HG03045 (cell line): ENCODE measurements at regions not wholly inside any gene's neighbourhood (a gene's known extent, or its start where the extent isn't known, plus 50 kb on each side); places are given as distances from the start of the nearest gene placed in this dataset.

Experiments used
- ATAC-seq: cut with Tn5 transposase; IDR thresholded peaks from one replicate; pipeline ENCODE4 v1.9.1; 2021; ENCODE audit warnings: mild to moderate bottlenecking, moderate library complexity; ENCODE audit not compliant: unreplicated experiment

- no peak for ATAC-seq
Measured at GRCh38 chr2:18841248-18842150, 252.1 kb upstream of the NT5C1B start.

- no peak for ATAC-seq
Measured at GRCh38 chr2:18837240-18837639, 247.9 kb upstream of the NT5C1B start.

DNA sequence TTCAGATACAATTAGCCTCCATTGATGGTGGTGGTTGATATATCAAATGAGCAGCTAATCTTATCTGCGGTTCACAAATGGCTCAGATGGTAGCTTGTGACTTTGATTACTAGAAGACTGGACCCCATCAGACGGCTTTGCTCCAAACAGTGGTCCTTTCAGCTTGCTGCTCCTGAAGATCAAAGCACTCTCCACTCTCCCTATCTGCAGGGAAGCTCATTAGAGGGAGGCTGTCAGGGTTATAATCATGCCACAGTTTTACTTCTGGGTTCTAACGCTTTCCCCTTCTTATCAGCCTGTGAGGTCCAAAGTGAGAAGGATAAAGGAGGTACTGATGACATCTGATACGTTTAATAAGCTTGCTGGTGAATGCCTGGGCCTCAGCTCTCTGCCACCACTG, 247.1 kb upstream of the NT5C1B start:
- ATAC-seq, result no peak

- no peak for ATAC-seq
Measured at GRCh38 chr2:18835787-18836186, 246.4 kb upstream of the NT5C1B start.

DNA sequence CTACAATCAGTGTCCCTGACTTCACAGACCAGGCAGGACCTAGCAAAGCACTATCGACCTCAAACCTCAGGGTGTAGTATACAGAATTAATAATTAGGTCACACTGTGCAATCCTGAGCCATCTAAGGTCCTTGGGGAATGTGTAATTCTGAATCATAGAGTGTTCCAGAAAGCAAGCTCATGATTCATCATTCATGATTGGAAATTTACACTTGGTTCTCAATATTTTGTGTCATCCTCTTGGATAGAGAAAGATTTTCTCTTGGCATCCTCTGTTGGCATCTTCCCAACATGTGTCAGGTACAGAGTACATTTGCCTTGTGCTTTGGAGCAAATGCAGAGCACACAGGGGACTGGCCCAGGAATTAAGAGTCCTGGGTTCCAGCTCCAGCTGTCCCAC, 245.0 kb upstream of the NT5C1B start:
- ATAC-seq, result no peak

DNA sequence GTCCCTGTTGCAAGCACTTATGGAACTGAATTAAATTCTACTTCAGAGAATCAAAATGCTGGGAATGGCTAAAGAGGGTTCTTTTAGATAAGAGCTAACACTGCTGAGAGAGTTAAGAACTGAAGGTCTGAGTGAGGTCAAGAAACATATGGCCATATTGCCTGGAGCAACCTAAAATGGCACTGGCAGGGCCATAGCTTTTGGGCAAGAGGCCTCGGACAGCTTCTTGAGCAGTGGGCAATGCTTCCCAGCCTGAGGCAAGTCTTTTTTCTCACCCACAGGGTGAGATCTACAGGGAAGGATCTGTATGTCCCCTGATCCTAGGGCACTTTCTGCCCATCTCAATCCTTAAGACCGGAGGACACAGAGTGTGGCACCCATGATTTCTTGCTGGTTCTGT, 244.6 kb upstream of the NT5C1B start:
- no peak for ATAC-seq

- ATAC-seq, result no peak
Measured at GRCh38 chr2:18831916-18832510, 242.6 kb upstream of the NT5C1B start.

GRCh38 chr2:18830962-18831361, 241.6 kb upstream of the NT5C1B start:
- ATAC-seq, result no peak

DNA sequence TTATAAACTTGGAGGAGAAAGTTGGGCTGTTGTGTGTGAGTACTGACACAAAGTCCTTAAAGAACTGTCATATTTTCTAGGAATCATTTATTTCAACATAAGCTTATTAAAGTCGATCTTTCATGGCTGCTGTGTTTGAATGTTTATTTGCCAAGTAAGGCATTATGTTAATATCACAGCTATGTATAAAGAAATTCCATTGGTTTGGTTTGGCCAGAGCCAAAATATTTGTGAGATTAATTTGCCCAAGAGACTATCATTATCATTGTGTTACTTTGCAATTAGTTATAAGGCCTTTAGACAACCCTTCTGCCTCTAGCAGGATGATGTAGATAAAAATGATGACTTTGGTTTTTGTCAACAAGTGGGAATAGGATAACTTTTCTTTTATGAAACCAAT, 240.6 kb upstream of the NT5C1B start:
- no peak for ATAC-seq

GRCh38 chr2:18829251-18829902, 240.0 kb upstream of the NT5C1B start:
- no peak for ATAC-seq

DNA sequence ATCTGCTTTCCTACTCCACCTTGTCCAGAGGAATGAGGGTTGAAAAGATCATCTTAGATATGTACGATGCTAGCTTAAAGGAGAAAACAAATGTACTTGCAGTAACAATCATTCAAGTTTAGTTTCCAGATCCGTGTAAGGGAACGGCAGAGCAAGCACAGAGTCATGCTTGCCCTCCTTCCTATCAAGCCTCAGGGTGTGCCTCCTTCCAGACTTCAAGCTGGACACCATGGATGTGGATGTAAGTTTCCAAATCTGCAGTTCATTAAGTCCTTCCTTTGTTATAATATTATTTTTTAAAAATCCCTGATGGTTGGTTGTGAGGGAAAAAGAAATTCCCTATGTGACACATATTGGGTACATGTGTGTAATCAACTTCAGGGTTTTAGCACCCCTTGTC, 238.9 kb upstream of the NT5C1B start:
- ATAC-seq, result no peak

DNA sequence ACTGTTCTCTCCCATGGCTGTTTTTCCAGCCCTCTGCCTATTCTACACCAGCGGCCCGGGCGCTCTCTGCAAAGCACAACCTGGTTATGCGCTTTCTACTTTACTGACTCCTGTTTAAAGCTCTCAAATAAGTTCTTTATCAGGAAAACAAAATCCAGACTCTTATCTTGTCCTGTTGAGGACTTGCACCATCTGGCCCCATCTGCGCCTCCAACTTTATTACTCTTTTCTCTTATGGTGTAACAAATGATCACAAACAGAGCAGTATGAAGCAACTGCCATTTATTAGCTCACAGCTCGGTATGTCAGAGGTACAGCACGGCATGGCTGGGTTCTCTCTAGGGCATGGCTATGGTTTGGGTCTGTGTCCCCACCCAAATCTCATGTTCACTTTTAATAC, 236.5 kb upstream of the NT5C1B start:
- ATAC-seq, result no peak

DNA sequence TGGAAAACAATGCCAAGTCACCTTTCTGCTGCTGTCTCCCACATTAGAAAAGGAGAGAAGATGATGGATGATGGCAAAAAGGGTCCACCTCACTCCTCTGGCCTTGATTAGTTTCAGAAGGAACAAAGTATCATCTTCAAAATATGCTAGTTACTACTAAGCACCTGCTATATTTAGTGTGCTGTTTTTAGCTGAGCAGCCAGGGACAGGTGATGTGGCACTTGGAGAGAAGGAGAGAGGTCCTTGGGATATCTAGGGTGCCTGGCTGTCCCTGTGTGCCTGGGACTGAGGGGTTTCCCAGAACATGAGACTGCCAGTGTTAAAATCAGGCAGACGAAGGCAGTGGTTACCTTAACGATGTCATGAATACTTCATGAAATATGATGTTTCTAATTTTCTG, 235.5 kb upstream of the NT5C1B start:
- ATAC-seq, result no peak

GRCh38 chr2:18824325-18824790, 235.0 kb upstream of the NT5C1B start:
- ATAC-seq, result no peak

- no peak for ATAC-seq
Measured at GRCh38 chr2:18821431-18821830, 232.1 kb upstream of the NT5C1B start.

DNA sequence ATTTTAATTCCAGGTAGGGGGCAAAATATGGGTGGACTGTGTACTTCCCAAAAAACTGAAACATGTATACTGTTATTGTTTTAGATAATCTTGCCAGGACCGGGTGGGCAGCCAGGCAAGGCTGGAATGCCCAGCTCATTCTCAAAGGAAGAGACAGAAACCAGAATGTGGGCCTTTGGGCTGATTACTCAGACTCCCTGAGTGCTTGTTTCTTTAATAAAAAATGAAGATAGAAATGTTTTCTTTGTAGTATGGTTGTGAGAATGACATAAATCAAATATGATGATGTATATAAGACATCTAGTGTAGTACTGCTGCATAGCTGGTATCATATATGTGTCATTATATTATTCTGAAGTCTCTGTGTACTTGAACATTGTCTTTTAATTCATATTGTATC, 231.6 kb upstream of the NT5C1B start:
- no peak for ATAC-seq

DNA sequence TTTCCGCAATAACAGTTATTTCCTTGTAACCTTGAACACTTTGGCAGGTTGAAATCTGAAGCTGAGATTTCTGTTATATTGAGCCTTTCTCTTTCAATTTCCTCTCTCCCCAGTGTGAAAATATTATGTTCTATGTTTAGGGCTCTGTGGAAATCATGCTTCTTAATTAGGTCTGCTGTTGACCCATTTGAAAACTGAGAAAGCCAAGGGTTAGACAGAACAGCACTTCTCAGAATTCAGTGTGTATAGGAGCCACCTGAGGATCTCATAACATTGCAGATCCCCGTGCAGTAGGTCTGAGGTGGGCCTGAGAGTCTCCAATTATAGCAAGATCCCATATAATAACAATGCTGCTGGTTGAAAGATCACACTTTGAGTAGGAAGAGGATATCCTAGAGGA, 230.2 kb upstream of the NT5C1B start:
- no peak for ATAC-seq

GRCh38 chr2:18814387-18814786, 225.0 kb upstream of the NT5C1B start:
- ATAC-seq, result no peak

DNA sequence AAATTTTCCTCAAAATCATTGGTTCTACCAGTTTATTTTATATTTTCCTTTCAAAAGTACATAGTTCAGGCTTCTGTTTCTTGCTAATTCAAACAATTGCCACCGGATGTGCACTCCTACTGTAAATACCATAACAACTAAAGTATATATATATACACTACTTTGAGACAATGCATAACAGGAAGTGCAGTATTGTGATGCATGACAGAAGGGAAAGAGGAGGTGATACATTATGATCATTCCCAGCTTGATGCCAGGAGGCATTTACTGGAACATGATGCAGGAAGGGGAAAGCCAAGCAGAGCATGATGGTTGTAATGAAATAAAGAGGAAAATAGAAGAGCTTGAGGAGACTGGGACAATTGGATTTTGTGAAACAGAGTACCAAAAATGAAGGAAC, 215.2 kb upstream of the NT5C1B start:
- no peak for ATAC-seq

- ATAC-seq, result no peak
Measured at GRCh38 chr2:18803141-18803939, 214.0 kb upstream of the NT5C1B start.
